Upper lobe of left lung (tissue), 4 donors: ENCODE measurements at regions not wholly inside any gene's neighbourhood (a gene's known extent, or its start where the extent isn't known, plus 50 kb on each side); places are given as distances from the start of the nearest gene placed in this dataset.

Experiments used
- EP300 ChIP-seq, 4 donors: sonication (generic); formaldehyde crosslinking; IDR thresholded peaks; one replicate each; pipeline ENCODE4 v1.5.1; 2017; ENCODE audit warnings: antibody characterized with exemption in 4 of 4, control low read depth in 2 of 4
- TF ChIP-seq, protein P1 (sequence below), 6 experiments: fragments of 450-650 bp in 4 of 6; fragments of 200-600 bp in 2 of 6; sonication (generic) in 2 of 6; IDR thresholded peaks; one replicate each; pipeline ENCODE4 v1.5.1; 2016 to 2019; ENCODE audit warnings: antibody characterized with exemption in 6 of 6

- TF ChIP-seq, protein P1, sequence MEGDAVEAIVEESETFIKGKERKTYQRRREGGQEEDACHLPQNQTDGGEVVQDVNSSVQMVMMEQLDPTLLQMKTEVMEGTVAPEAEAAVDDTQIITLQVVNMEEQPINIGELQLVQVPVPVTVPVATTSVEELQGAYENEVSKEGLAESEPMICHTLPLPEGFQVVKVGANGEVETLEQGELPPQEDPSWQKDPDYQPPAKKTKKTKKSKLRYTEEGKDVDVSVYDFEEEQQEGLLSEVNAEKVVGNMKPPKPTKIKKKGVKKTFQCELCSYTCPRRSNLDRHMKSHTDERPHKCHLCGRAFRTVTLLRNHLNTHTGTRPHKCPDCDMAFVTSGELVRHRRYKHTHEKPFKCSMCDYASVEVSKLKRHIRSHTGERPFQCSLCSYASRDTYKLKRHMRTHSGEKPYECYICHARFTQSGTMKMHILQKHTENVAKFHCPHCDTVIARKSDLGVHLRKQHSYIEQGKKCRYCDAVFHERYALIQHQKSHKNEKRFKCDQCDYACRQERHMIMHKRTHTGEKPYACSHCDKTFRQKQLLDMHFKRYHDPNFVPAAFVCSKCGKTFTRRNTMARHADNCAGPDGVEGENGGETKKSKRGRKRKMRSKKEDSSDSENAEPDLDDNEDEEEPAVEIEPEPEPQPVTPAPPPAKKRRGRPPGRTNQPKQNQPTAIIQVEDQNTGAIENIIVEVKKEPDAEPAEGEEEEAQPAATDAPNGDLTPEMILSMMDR (IDR thresholded peaks at IDR 0.05): no peak
- no peak for TF ChIP-seq EP300 (IDR thresholded peaks at IDR 0.05)
These were observed 161.3 kb upstream of the REG3A start for GRCh38 chr2:79320871-79321270.
